A549 (cell line): ENCODE measurements at regions not wholly inside any gene's neighbourhood (a gene's known extent, or its start where the extent isn't known, plus 50 kb on each side); places are given as distances from the start of the nearest gene placed in this dataset.

Experiments
- RCOR1 ChIP-seq: fragments of 150-350 bp; IDR thresholded peaks from 2 replicates; pipeline ENCODE4 v1.6.1; 2014; ENCODE audit warnings: antibody characterized with exemption, low read length, low read depth
- ZFP36 ChIP-seq: fragments of 450-650 bp; IDR thresholded peaks from 2 replicates; pipeline ENCODE4 v1.6.1; 2014; ENCODE audit warnings: borderline replicate concordance; ENCODE audit not compliant: partially characterized antibody

DNA sequence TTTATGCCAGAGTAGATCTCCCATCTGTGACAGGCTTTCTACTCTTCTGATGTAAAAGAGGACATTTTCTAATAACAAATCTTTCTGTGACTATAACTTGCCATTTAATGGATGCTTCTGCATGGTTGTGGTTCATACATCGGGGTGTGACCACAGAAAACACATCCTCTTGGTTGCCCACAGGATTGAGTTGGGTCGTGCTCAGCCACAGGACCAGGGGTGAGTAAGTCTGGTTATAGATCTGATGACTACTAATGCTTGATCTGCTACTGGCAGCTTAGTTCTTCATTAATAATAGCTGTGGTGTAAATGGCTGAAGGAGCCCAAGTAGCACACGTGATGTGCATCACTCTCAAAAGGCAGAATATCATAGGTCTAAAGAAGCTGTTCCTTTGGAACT is 328.2 kb downstream of the RWDD3 start:
- TF ChIP-seq RCOR1, result no peak
- TF ChIP-seq ZFP36, result no peak
